Body of pancreas (tissue), 4 donors: ENCODE measurements at regions not wholly inside any gene's neighbourhood (a gene's known extent, or its start where the extent isn't known, plus 50 kb on each side); places are given as distances from the start of the nearest gene placed in this dataset.

Experiments
- POLR2A ChIP-seq, 3 donors: fragments of 450-650 bp; IDR thresholded peaks; one replicate each; pipeline ENCODE4 v1.6.1; 2016; ENCODE audit warnings: antibody characterized with exemption in 3 of 3, mild to moderate bottlenecking in 2 of 3
- TF ChIP-seq, protein P1 (sequence below), 7 experiments: fragments of 450-650 bp in 4 of 7; fragments of 200-600 bp in 3 of 7; sonication (generic) in 3 of 7; IDR thresholded peaks; one replicate each; pipeline ENCODE4 v1.5.1; 2016 to 2019; ENCODE audit warnings: antibody characterized with exemption in 7 of 7

DNA sequence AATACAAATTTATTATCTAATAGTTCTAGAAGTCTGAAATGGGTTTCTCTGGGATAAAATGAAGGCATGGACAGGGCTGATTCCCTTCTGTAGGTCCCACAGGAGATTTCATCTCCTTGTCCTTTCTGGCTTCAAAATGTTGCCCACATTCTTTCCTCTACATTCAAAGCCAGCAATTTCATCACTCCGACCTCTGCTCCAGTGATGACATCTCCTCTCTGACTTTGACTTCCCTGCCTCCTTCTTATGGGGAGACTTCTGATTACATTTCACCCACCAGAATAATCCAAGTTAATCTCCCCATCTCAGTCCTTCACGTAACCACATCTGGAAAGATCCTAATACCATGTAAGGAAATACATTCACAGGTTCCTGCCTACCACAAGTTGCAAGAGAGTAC is 358.0 kb upstream of the C1orf87 start:
- TF ChIP-seq, protein P1, sequence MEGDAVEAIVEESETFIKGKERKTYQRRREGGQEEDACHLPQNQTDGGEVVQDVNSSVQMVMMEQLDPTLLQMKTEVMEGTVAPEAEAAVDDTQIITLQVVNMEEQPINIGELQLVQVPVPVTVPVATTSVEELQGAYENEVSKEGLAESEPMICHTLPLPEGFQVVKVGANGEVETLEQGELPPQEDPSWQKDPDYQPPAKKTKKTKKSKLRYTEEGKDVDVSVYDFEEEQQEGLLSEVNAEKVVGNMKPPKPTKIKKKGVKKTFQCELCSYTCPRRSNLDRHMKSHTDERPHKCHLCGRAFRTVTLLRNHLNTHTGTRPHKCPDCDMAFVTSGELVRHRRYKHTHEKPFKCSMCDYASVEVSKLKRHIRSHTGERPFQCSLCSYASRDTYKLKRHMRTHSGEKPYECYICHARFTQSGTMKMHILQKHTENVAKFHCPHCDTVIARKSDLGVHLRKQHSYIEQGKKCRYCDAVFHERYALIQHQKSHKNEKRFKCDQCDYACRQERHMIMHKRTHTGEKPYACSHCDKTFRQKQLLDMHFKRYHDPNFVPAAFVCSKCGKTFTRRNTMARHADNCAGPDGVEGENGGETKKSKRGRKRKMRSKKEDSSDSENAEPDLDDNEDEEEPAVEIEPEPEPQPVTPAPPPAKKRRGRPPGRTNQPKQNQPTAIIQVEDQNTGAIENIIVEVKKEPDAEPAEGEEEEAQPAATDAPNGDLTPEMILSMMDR (IDR thresholded peaks at IDR 0.05), result no peak
- TF ChIP-seq POLR2A (IDR thresholded peaks at IDR 0.05), result no peak
